HG03060 (cell line): ENCODE measurements at regions not wholly inside any gene's neighbourhood (a gene's known extent, or its start where the extent isn't known, plus 50 kb on each side); places are given as distances from the start of the nearest gene placed in this dataset.
"Not testable (repeated sequence)": the region's sequence is repeated elsewhere in the genome, so short reads cannot be mapped to it uniquely, and the experiment has no call there.

Source experiments
- ATAC-seq: cut with Tn5 transposase; IDR thresholded peaks from one replicate; pipeline ENCODE4 v1.9.1; 2021; ENCODE audit warnings: low read depth, moderate number of reproducible peaks; ENCODE audit not compliant: unreplicated experiment

- not testable (repeated sequence) for ATAC-seq
These were observed 214.5 kb upstream of the NOTCH2NLA start for GRCh38 chr1:146443088-146443870.

- not testable (repeated sequence) for ATAC-seq
These were observed 209.7 kb upstream of the NOTCH2NLA start for GRCh38 chr1:146438543-146438942.

GRCh38 chr1:146416642-146417041 lies 187.8 kb upstream of the NOTCH2NLA start:
- not testable (repeated sequence) for ATAC-seq

GRCh38 chr1:146415017-146415416 lies 186.2 kb upstream of the NOTCH2NLA start:
- not testable (repeated sequence) for ATAC-seq

- ATAC-seq: not testable (repeated sequence)
These were observed 185.1 kb upstream of the NOTCH2NLA start for GRCh38 chr1:146413911-146414310.

- not testable (repeated sequence) for ATAC-seq
These were observed 183.1 kb upstream of the NOTCH2NLA start for GRCh38 chr1:146411923-146412322.

- ATAC-seq: peak; percentile 47
These were observed 181.1 kb upstream of the NOTCH2NLA start for GRCh38 chr1:146409817-146410441.

- ATAC-seq: not testable (repeated sequence)
These were observed 180.4 kb upstream of the NOTCH2NLA start for GRCh38 chr1:146409116-146409801.

GRCh38 chr1:146401281-146401825 lies 172.5 kb upstream of the NOTCH2NLA start:
- not testable (repeated sequence) for ATAC-seq

- ATAC-seq: not testable (repeated sequence)
These were observed 171.6 kb upstream of the NOTCH2NLA start for GRCh38 chr1:146400173-146401121.

GRCh38 chr1:146399225-146399624 lies 170.4 kb upstream of the NOTCH2NLA start:
- ATAC-seq: not testable (repeated sequence)

GRCh38 chr1:146396801-146397200 lies 168.0 kb upstream of the NOTCH2NLA start:
- ATAC-seq: not testable (repeated sequence)

- ATAC-seq: not testable (repeated sequence)
These were observed 167.4 kb upstream of the NOTCH2NLA start for GRCh38 chr1:146396242-146396641.

- ATAC-seq: not testable (repeated sequence)
These were observed 165.0 kb upstream of the NOTCH2NLA start for GRCh38 chr1:146393796-146394195.

- not testable (repeated sequence) for ATAC-seq
These were observed 164.3 kb upstream of the NOTCH2NLA start for GRCh38 chr1:146393154-146393553.

GRCh38 chr1:146389178-146389577 lies 160.4 kb upstream of the NOTCH2NLA start:
- not testable (repeated sequence) for ATAC-seq

GRCh38 chr1:146387750-146388469 lies 159.1 kb upstream of the NOTCH2NLA start:
- not testable (repeated sequence) for ATAC-seq

- ATAC-seq: peak; percentile 77
These were observed 158.3 kb upstream of the NOTCH2NLA start for GRCh38 chr1:146386851-146387749.
